ENCODE measurements at regions not wholly inside any gene's neighbourhood (a gene's known extent, or its start where the extent isn't known, plus 50 kb on each side); places are given as distances from the start of the nearest gene placed in this dataset.

- 29 to 45% (median 31%) methylated on average over 1 of the region's 1 CpG for WGBS, 3 donors
- no peak for DNase-seq
Observed at GRCh38 chr4:127047930-127048329, 584.8 kb upstream of the INTU start.

GRCh38 chr4:127048376-127049044, 584.2 kb upstream of the INTU start:
- no peaks in the 10 kb centered on the region for H3K4me1 ChIP-seq (ENCODE audit: insufficient read depth)
- no peaks in the 10 kb centered on the region for H3K36me3 ChIP-seq
- DNase-seq: no peak
- no peak overlapping the region for H3K27ac ChIP-seq
- intact Hi-C loops (cut with DNase I): no loop called here
- WGBS, 3 donors: 95 to 97% (median 96%) methylated on average over 3 of the region's 3 CpGs
- no peaks in the 10 kb centered on the region for H3K9me3 ChIP-seq
- TF ChIP-seq POLR2A (IDR thresholded peaks at IDR 0.05) (no peak), CTCF (IDR thresholded peaks at IDR 0.05) (no peak), EP300 (IDR thresholded peaks at IDR 0.05) (no peak)
- H3K4me3 ChIP-seq: no peak overlapping the region
- no peaks in the 10 kb centered on the region for H3K27me3 ChIP-seq

More at GRCh38 chr4:127047930-127048329, 584.8 kb upstream of the INTU start:
- no peaks in the 10 kb centered on the region for H3K4me1 ChIP-seq (ENCODE audit: insufficient read depth)
- no peak overlapping the region for H3K4me3 ChIP-seq
- no peaks in the 10 kb centered on the region for H3K9me3 ChIP-seq
- no peaks in the 10 kb centered on the region for H3K27me3 ChIP-seq
- TF ChIP-seq POLR2A (IDR thresholded peaks at IDR 0.05) (no peak), EP300 (IDR thresholded peaks at IDR 0.05) (no peak), CTCF (IDR thresholded peaks at IDR 0.05) (no peak)
- intact Hi-C loops (cut with DNase I): no loop called here
- no peak overlapping the region for H3K27ac ChIP-seq
- H3K36me3 ChIP-seq: no peaks in the 10 kb centered on the region

GRCh38 chr4:127049526-127049925, 583.2 kb upstream of the INTU start:
- intact Hi-C loops (cut with DNase I): no loop called here
- DNase-seq: no peak
- Histone ChIP-seq H3K27ac (no peak overlapping the region), H3K4me3 (no peak overlapping the region), H3K4me1 (ENCODE audit: insufficient read depth) (no peaks in the 10 kb centered on the region), H3K9me3 (no peaks in the 10 kb centered on the region), H3K27me3 (no peaks in the 10 kb centered on the region), H3K36me3 (no peaks in the 10 kb centered on the region)
- WGBS, 3 donors: 74 to 80% (median 77%) methylated on average over 4 of the region's 4 CpGs
- TF ChIP-seq EP300 (IDR thresholded peaks at IDR 0.05) (no peak), CTCF (IDR thresholded peaks at IDR 0.05) (no peak), POLR2A (IDR thresholded peaks at IDR 0.05) (no peak)

- no peak overlapping the region for H3K4me3 ChIP-seq
- H3K27ac ChIP-seq: no peak overlapping the region
- intact Hi-C loops (cut with DNase I): no loop called here
- H3K36me3 ChIP-seq: no peaks in the 10 kb centered on the region
- H3K9me3 ChIP-seq: no peaks in the 10 kb centered on the region
- 91 to 97% (median 95%) methylated on average over 1 of the region's 1 CpG for WGBS, 3 donors
- DNase-seq: no peak
- H3K4me1 ChIP-seq (ENCODE audit: insufficient read depth): no peaks in the 10 kb centered on the region
- H3K27me3 ChIP-seq: no peaks in the 10 kb centered on the region
- no peak for TF ChIP-seq POLR2A (IDR thresholded peaks at IDR 0.05)
- TF ChIP-seq CTCF (IDR thresholded peaks at IDR 0.05): no peak
- no peak for TF ChIP-seq EP300 (IDR thresholded peaks at IDR 0.05)
Observed at GRCh38 chr4:127052742-127053141, 580.0 kb upstream of the INTU start.
